A549 (cell line): ENCODE measurements at regions not wholly inside any gene's neighbourhood (a gene's known extent, or its start where the extent isn't known, plus 50 kb on each side); places are given as distances from the start of the nearest gene placed in this dataset.

Experiments
- CEBPB ChIP-seq, 2 experiments: fragments of >200 bp in 1 of 2; sonication (Bioruptor Twin) in 1 of 2; formaldehyde crosslinking in 1 of 2; IDR thresholded peaks; 2 replicates each; pipeline ENCODE4 v1.6.1; 2012 to 2016
- CHD2 ChIP-seq: fragments of 150-350 bp; IDR thresholded peaks from 2 replicates; pipeline ENCODE4 v1.6.1; 2014; ENCODE audit warnings: low read length; ENCODE audit not compliant: partially characterized antibody
- CHD4 ChIP-seq: fragments of 200-600 bp; sonication (generic); IDR thresholded peaks from 2 replicates; pipeline ENCODE4 v1.6.1; 2016; ENCODE audit warnings: antibody characterized with exemption, mild to moderate bottlenecking, borderline replicate concordance
- EHMT2 ChIP-seq: fragments of 200-600 bp; sonication (generic); IDR thresholded peaks from 2 replicates; pipeline ENCODE4 v1.6.1; 2016; ENCODE audit warnings: antibody characterized with exemption, low read depth, mild to moderate bottlenecking, moderate library complexity
- ESRRA ChIP-seq: fragments of 150-350 bp; IDR thresholded peaks from 2 replicates; pipeline ENCODE4 v1.6.1; 2014; ENCODE audit warnings: mild to moderate bottlenecking, low read length, borderline replicate concordance
- FOSB ChIP-seq: fragments of 250-450 bp; sonication (Bioruptor Pico); IDR thresholded peaks from 2 replicates; pipeline ENCODE4 v1.5.0; 2020; ENCODE audit warnings: mild to moderate bottlenecking, moderate library complexity
- FOXS1 ChIP-seq: fragments of 250-450 bp; sonication (Bioruptor Pico); IDR thresholded peaks from 2 replicates; pipeline ENCODE4 v1.5.0; 2020; ENCODE audit warnings: mild to moderate bottlenecking, moderate library complexity
- GATA3 ChIP-seq: IDR thresholded peaks from 2 replicates; pipeline ENCODE4 v1.6.1; 2012; ENCODE audit warnings: borderline replicate concordance
- JUN ChIP-seq, 2 experiments: fragments of >200 bp; sonication (Bioruptor Twin); formaldehyde crosslinking; IDR thresholded peaks; 2 replicates in 1 of 2; 3 replicates in 1 of 2; pipeline ENCODE4 v1.6.1; 2016 to 2017
- TF ChIP-seq, protein P1 (sequence below): fragments of >200 bp; sonication (Bioruptor Twin); formaldehyde crosslinking; IDR thresholded peaks from 3 replicates; pipeline ENCODE4 v1.5.1; 2016
- TF ChIP-seq, protein P2 (sequence below): IDR thresholded peaks from 2 replicates; pipeline ENCODE4 v1.6.1; 2012

DNA sequence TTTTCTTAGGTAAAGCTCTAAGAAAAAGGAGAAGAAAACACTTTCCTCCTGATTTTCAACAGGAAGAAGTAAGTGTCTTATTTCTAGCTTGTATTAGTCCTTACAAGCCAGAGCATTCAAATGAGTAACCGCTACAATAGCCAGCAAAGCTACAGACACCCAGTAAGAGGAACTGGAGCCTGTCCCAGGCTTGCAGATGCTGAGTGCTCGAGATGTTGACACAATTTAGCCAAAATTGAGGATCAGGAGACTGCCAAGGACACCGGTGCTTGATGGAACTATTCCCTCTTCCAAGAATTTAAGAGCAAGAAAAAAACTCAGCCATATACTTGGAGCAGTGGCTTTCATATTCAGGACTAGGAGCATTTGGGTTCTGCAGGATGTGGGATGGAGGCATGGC is 149.3 kb upstream of the DPP6 start:
- TF ChIP-seq, protein P1, sequence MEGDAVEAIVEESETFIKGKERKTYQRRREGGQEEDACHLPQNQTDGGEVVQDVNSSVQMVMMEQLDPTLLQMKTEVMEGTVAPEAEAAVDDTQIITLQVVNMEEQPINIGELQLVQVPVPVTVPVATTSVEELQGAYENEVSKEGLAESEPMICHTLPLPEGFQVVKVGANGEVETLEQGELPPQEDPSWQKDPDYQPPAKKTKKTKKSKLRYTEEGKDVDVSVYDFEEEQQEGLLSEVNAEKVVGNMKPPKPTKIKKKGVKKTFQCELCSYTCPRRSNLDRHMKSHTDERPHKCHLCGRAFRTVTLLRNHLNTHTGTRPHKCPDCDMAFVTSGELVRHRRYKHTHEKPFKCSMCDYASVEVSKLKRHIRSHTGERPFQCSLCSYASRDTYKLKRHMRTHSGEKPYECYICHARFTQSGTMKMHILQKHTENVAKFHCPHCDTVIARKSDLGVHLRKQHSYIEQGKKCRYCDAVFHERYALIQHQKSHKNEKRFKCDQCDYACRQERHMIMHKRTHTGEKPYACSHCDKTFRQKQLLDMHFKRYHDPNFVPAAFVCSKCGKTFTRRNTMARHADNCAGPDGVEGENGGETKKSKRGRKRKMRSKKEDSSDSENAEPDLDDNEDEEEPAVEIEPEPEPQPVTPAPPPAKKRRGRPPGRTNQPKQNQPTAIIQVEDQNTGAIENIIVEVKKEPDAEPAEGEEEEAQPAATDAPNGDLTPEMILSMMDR, result no peak
- TF ChIP-seq CEBPB (IDR thresholded peaks at IDR 0.05), result no peak
- TF ChIP-seq EHMT2, result no peak
- TF ChIP-seq CHD2, result no peak
- TF ChIP-seq, protein P2, sequence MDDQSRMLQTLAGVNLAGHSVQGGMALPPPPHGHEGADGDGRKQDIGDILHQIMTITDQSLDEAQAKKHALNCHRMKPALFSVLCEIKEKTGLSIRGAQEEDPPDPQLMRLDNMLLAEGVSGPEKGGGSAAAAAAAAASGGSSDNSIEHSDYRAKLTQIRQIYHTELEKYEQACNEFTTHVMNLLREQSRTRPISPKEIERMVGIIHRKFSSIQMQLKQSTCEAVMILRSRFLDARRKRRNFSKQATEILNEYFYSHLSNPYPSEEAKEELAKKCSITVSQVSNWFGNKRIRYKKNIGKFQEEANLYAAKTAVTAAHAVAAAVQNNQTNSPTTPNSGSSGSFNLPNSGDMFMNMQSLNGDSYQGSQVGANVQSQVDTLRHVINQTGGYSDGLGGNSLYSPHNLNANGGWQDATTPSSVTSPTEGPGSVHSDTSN, result no peak
- TF ChIP-seq CHD4, result no peak
- TF ChIP-seq ESRRA, result no peak
- no peak for TF ChIP-seq GATA3
- no peak for TF ChIP-seq FOSB (CRISPR knock-in tag)
- TF ChIP-seq FOXS1 (CRISPR knock-in tag), result no peak
- no peak for TF ChIP-seq JUN (IDR thresholded peaks at IDR 0.05)
